IMR-90 (cell line): ENCODE measurements at regions not wholly inside any gene's neighbourhood (a gene's known extent, or its start where the extent isn't known, plus 50 kb on each side); places are given as distances from the start of the nearest gene placed in this dataset.

ENCODE experiments used
- BHLHE40 ChIP-seq: fragments of 150-350 bp; IDR thresholded peaks from 2 replicates; pipeline ENCODE4 v1.6.1; 2016; ENCODE audit warnings: mild to moderate bottlenecking, low read depth, low read length
- CEBPB ChIP-seq: IDR thresholded peaks from 2 replicates; pipeline ENCODE4 v1.6.1; 2012; ENCODE audit warnings: low read depth, low read length, improper control_type of control experiment
- MAFK ChIP-seq: IDR thresholded peaks from 2 replicates; pipeline ENCODE4 v1.6.1; 2012; ENCODE audit warnings: low read depth, low read length, improper control_type of control experiment
- MAZ ChIP-seq: IDR thresholded peaks from 2 replicates; pipeline ENCODE4 v1.6.1; 2012; ENCODE audit warnings: low read depth, mild to moderate bottlenecking, low read length, improper control_type of control experiment, moderate library complexity, borderline replicate concordance
- POLR2A ChIP-seq: IDR thresholded peaks from 2 replicates; pipeline ENCODE4 v1.6.1; 2012; ENCODE audit warnings: mild to moderate bottlenecking, low read depth, low read length
- RCOR1 ChIP-seq: IDR thresholded peaks from 2 replicates; pipeline ENCODE4 v1.6.1; 2012; ENCODE audit warnings: mild to moderate bottlenecking, low read length, improper control_type of control experiment; ENCODE audit not compliant: insufficient replicate concordance
- RFX5 ChIP-seq: IDR thresholded peaks from 2 replicates; pipeline ENCODE4 v1.8.0; 2012; ENCODE audit warnings: low read depth, mild to moderate bottlenecking, low read length, moderate library complexity
- SMC3 ChIP-seq: fragments of 150-350 bp; IDR thresholded peaks from 2 replicates; pipeline ENCODE4 v1.6.1; 2016; ENCODE audit warnings: low read depth, mild to moderate bottlenecking, antibody characterized with exemption, low read length, moderate library complexity
- TF ChIP-seq, protein P1 (sequence below): conservative IDR thresholded peaks from 2 replicates; pipeline ENCODE4 v1.5.1; 2012; ENCODE audit warnings: mild to moderate bottlenecking, low read depth, low read length, improper control_type of control experiment
- TF ChIP-seq, protein P2 (sequence below): fragments of 150-350 bp; IDR thresholded peaks from 2 replicates; pipeline ENCODE4 v1.6.1; 2017; ENCODE audit warnings: mild to moderate bottlenecking, antibody characterized with exemption, low read length, low read depth
- TF ChIP-seq, protein P3 (sequence below): fragments of 150-350 bp; IDR thresholded peaks from 2 replicates; pipeline ENCODE4 v1.6.1; 2016; ENCODE audit warnings: low read depth, mild to moderate bottlenecking, low read length, moderate library complexity, borderline replicate concordance

DNA sequence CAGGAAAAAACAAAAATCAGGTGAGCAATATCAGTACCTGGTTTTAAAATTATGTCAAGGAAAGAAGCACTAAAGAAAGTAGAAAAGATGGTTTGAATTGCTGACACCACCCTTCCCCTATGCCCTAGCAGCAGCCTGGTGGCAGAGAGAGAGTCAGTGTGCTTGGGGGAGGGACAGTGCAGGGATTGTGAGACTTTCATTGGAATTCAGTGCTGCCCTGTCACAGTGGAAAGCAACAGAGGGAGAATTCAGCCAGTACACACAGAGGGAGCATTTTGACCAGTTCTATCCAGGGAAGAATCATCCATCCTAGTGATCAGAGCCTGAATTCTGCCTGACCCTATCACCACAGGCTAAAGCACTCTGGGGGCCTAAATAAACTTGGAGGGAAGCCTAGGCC is 222.4 kb upstream of the PCDH17 start:
- no peak for TF ChIP-seq POLR2A
- no peak for TF ChIP-seq MAZ
- TF ChIP-seq, protein P1, sequence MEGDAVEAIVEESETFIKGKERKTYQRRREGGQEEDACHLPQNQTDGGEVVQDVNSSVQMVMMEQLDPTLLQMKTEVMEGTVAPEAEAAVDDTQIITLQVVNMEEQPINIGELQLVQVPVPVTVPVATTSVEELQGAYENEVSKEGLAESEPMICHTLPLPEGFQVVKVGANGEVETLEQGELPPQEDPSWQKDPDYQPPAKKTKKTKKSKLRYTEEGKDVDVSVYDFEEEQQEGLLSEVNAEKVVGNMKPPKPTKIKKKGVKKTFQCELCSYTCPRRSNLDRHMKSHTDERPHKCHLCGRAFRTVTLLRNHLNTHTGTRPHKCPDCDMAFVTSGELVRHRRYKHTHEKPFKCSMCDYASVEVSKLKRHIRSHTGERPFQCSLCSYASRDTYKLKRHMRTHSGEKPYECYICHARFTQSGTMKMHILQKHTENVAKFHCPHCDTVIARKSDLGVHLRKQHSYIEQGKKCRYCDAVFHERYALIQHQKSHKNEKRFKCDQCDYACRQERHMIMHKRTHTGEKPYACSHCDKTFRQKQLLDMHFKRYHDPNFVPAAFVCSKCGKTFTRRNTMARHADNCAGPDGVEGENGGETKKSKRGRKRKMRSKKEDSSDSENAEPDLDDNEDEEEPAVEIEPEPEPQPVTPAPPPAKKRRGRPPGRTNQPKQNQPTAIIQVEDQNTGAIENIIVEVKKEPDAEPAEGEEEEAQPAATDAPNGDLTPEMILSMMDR: no peak
- TF ChIP-seq BHLHE40: no peak
- TF ChIP-seq, protein P2, sequence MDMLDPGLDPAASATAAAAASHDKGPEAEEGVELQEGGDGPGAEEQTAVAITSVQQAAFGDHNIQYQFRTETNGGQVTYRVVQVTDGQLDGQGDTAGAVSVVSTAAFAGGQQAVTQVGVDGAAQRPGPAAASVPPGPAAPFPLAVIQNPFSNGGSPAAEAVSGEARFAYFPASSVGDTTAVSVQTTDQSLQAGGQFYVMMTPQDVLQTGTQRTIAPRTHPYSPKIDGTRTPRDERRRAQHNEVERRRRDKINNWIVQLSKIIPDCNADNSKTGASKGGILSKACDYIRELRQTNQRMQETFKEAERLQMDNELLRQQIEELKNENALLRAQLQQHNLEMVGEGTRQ: no peak
- TF ChIP-seq RFX5: no peak
- TF ChIP-seq RCOR1: no peak
- TF ChIP-seq, protein P3, sequence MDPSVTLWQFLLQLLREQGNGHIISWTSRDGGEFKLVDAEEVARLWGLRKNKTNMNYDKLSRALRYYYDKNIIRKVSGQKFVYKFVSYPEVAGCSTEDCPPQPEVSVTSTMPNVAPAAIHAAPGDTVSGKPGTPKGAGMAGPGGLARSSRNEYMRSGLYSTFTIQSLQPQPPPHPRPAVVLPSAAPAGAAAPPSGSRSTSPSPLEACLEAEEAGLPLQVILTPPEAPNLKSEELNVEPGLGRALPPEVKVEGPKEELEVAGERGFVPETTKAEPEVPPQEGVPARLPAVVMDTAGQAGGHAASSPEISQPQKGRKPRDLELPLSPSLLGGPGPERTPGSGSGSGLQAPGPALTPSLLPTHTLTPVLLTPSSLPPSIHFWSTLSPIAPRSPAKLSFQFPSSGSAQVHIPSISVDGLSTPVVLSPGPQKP: no peak
- TF ChIP-seq SMC3: no peak
- TF ChIP-seq MAFK: no peak
- no peak for TF ChIP-seq CEBPB
